Loucy (cell line): ENCODE measurements at regions not wholly inside any gene's neighbourhood (a gene's known extent, or its start where the extent isn't known, plus 50 kb on each side); places are given as distances from the start of the nearest gene placed in this dataset.

ENCODE experiments used
- EZH2phosphoT487 ChIP-seq: fragments of 200-600 bp; IDR thresholded peaks from 2 replicates; pipeline ENCODE4 v1.6.1; 2018; ENCODE audit warnings: antibody characterized with exemption, mild to moderate bottlenecking, moderate library complexity, borderline replicate concordance
- TF ChIP-seq, protein P1 (sequence below): fragments of 200-600 bp; sonication (generic); conservative IDR thresholded peaks from 2 replicates; pipeline ENCODE4 v1.5.1; 2014; ENCODE audit warnings: mild to moderate bottlenecking, antibody characterized with exemption, low read length

DNA sequence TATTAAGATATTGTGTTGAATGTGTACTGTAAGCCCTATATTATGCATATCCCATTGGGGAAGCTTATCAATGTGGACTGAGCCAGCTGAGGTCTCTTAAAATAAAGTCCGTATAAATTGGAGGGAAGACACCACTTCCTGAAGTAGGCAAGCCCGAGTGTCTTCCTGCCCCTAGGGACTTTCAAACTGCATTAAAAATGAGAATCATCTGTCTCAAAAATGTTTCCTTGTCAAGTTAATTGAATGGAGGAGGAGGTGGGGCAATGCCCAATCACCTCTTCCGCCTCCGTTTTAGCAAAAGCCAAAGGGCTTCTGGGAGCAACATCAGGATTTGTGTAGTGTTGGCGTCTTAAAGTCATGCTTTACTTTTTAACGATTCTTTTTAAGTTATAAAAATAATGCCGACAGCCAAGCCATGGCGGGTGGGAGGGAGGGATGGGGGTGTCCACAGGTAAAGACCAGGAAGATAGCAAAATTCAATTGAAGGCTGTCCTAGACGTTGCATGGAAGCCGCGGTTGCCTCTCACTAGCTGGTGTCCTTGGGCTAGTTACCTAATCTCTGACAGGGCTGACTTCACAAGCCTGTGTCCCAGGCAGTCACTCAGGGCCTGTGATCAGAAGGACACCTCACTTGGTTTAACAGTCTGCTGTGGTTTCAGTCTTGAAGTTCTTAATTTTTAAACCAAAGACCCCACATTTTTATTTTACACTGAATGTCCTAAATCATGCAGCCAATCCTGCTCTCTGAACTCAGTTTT, 524.9 kb upstream of the PROK2 start:
- TF ChIP-seq, protein P1, sequence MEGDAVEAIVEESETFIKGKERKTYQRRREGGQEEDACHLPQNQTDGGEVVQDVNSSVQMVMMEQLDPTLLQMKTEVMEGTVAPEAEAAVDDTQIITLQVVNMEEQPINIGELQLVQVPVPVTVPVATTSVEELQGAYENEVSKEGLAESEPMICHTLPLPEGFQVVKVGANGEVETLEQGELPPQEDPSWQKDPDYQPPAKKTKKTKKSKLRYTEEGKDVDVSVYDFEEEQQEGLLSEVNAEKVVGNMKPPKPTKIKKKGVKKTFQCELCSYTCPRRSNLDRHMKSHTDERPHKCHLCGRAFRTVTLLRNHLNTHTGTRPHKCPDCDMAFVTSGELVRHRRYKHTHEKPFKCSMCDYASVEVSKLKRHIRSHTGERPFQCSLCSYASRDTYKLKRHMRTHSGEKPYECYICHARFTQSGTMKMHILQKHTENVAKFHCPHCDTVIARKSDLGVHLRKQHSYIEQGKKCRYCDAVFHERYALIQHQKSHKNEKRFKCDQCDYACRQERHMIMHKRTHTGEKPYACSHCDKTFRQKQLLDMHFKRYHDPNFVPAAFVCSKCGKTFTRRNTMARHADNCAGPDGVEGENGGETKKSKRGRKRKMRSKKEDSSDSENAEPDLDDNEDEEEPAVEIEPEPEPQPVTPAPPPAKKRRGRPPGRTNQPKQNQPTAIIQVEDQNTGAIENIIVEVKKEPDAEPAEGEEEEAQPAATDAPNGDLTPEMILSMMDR: no peak
- no peak for TF ChIP-seq EZH2phosphoT487
